Upper lobe of left lung (tissue), 6 donors: ENCODE measurements at regions not wholly inside any gene's neighbourhood (a gene's known extent, or its start where the extent isn't known, plus 50 kb on each side); places are given as distances from the start of the nearest gene placed in this dataset.

Experiments
- ATAC-seq, 2 donors: fragments of 200-7000 bp; cut with Tn5 transposase; one replicate each; pipeline ENCODE4 v1.9.1; 2022; ENCODE audit warnings: mild to moderate bottlenecking in 2 of 2, moderate library complexity in 2 of 2; ENCODE audit not compliant: low FRiP score in 2 of 2
- DNase-seq, 2 donors: peaks; one replicate each; pipeline ENCODE4 v3.0.0-alpha.2; 2019 to 2020
- H3K27ac ChIP-seq, 4 donors: fragments of 200-600 bp; sonication (generic); one replicate each; pipeline ENCODE4 v1.5.1; 2016 to 2019
- H3K27me3 ChIP-seq, 4 donors: fragments of 200-600 bp; sonication (generic); one replicate each; pipeline ENCODE4 v1.5.1; 2017 to 2019
- H3K36me3 ChIP-seq, 4 donors: fragments of 200-600 bp; sonication (generic); one replicate each; pipeline ENCODE4 v1.5.1; 2016 to 2019
- H3K4me1 ChIP-seq, 4 donors: fragments of 200-600 bp; sonication (generic); one replicate each; pipeline ENCODE4 v1.5.1; 2018 to 2019
- H3K4me3 ChIP-seq, 4 donors: fragments of 200-600 bp; sonication (generic); one replicate each; pipeline ENCODE4 v1.5.1; 2017 to 2019; ENCODE audit warnings: mild to moderate bottlenecking in 2 of 4, moderate library complexity in 1 of 4
- H3K9me3 ChIP-seq, 4 donors: fragments of 200-600 bp; sonication (generic); one replicate each; pipeline ENCODE4 v1.5.1; 2018 to 2019
- CTCF ChIP-seq, 6 experiments: fragments of 450-650 bp in 4 of 6; fragments of 200-600 bp in 2 of 6; sonication (generic) in 2 of 6; IDR thresholded peaks; one replicate each; pipeline ENCODE4 v1.5.1; 2016 to 2019; ENCODE audit warnings: antibody characterized with exemption in 6 of 6
- EP300 ChIP-seq, 4 donors: sonication (generic); formaldehyde crosslinking; IDR thresholded peaks; one replicate each; pipeline ENCODE4 v1.5.1; 2017; ENCODE audit warnings: antibody characterized with exemption in 4 of 4, control low read depth in 2 of 4
- POLR2A ChIP-seq, 4 donors: fragments of 450-650 bp; IDR thresholded peaks; one replicate each; pipeline ENCODE4 v1.5.1; 2016 to 2017; ENCODE audit warnings: antibody characterized with exemption in 4 of 4, mild to moderate bottlenecking in 2 of 4
- POLR2AphosphoS5 ChIP-seq, 2 donors: sonication (generic); formaldehyde crosslinking; IDR thresholded peaks; one replicate each; pipeline ENCODE4 v1.5.1; 2017; ENCODE audit warnings: antibody characterized with exemption in 2 of 2
- WGBS, 2 donors: methylation state at CpG; one replicate each; pipeline ENCODE4 v1.1.5; 2017 to 2018; 5-methylcytosine and 5-hydroxymethylcytosine counted together
- donor health status: DM: no; HTN: no; CAD: no; lungs with moderate emphysema.
- donor health status: DM: no; HTN: yes; CAD: no; lungs with severe emphysema.

DNA sequence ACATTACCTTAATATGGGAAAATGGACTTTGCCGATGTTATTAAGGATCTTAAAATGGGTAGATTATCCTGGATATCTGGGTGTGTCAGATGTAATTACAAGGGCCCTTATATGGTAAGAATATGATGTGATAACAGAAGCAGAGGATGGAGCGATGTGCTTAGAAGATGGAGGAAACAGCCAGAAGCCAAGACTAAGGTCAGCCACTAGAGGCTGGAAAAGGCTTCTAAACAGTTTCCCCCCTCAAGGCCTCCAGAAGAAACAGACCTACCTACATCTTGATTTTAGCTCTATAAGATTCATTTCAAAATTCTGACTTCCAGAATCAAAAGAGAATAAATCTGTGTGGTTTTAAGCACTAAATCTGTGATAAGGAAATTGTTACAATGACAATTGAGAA lies 131.9 kb downstream of the CAAP1 start:
- DNase-seq (no peak), ATAC-seq (no peak)
- no peak overlapping the region for H3K4me3 ChIP-seq
- no peaks in the 10 kb centered on the region for H3K36me3 ChIP-seq
- H3K9me3 ChIP-seq, result no peaks in the 10 kb centered on the region
- H3K27me3 ChIP-seq, result no peaks in the 10 kb centered on the region
- WGBS, 2 donors, result 91 to 98% methylated on average over 2 of the region's 2 CpGs
- H3K4me1 ChIP-seq, result no peaks in the 10 kb centered on the region
- no peak overlapping the region for H3K27ac ChIP-seq
- TF ChIP-seq CTCF (IDR thresholded peaks at IDR 0.05) (no peak), POLR2A (IDR thresholded peaks at IDR 0.05) (no peak), EP300 (IDR thresholded peaks at IDR 0.05) (no peak), POLR2AphosphoS5 (IDR thresholded peaks at IDR 0.05) (no peak)

GRCh38 chr9:26758655-26759054 lies 133.9 kb downstream of the CAAP1 start:
- no peaks in the 10 kb centered on the region for H3K4me1 ChIP-seq
- no peaks in the 10 kb centered on the region for H3K36me3 ChIP-seq
- WGBS, 2 donors, result 53 to 69% methylated on average over 6 of the region's 6 CpGs
- H3K9me3 ChIP-seq, result no peaks in the 10 kb centered on the region
- H3K27ac ChIP-seq, result no peak overlapping the region
- ATAC-seq, result no peak
- H3K4me3 ChIP-seq, result no peak overlapping the region
- DNase-seq, result no peak
- H3K27me3 ChIP-seq, result no peaks in the 10 kb centered on the region
- no peak for TF ChIP-seq POLR2AphosphoS5 (IDR thresholded peaks at IDR 0.05)
- TF ChIP-seq CTCF (IDR thresholded peaks at IDR 0.05), result no peak
- TF ChIP-seq POLR2A (IDR thresholded peaks at IDR 0.05), result no peak
- no peak for TF ChIP-seq EP300 (IDR thresholded peaks at IDR 0.05)

DNA sequence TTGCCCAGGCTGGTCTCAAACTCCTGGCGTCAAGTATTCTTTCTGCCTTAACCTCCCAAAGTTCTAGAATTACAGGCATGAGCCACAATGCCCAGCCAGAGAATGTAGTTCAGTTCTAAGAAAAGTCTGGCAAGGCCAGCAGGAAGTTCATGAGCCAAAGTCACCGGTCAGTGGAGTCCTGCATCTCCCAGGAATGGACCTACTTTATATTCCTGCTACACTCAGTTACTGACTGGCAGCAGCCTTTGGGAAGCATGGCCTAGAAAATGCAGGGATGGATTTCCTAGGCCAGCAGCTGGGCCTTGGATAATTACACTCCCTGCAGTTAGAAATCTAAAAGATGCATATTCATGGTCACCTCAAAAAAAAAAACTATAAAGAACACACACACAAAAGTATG lies 135.7 kb downstream of the CAAP1 start:
- Histone ChIP-seq H3K4me3 (no peak overlapping the region), H3K27ac (no peak overlapping the region), H3K9me3 (no peaks in the 10 kb centered on the region), H3K4me1 (no peaks in the 10 kb centered on the region), H3K36me3 (no peaks in the 10 kb centered on the region), H3K27me3 (no peaks in the 10 kb centered on the region)
- no peak for ATAC-seq
- TF ChIP-seq POLR2AphosphoS5 (IDR thresholded peaks at IDR 0.05), result no peak
- TF ChIP-seq EP300 (IDR thresholded peaks at IDR 0.05), result no peak
- TF ChIP-seq CTCF (IDR thresholded peaks at IDR 0.05), result no peak
- TF ChIP-seq POLR2A (IDR thresholded peaks at IDR 0.05), result no peak
- DNase-seq, result no peak
- 92 to 95% methylated on average over 2 of the region's 2 CpGs for WGBS, 2 donors

DNA sequence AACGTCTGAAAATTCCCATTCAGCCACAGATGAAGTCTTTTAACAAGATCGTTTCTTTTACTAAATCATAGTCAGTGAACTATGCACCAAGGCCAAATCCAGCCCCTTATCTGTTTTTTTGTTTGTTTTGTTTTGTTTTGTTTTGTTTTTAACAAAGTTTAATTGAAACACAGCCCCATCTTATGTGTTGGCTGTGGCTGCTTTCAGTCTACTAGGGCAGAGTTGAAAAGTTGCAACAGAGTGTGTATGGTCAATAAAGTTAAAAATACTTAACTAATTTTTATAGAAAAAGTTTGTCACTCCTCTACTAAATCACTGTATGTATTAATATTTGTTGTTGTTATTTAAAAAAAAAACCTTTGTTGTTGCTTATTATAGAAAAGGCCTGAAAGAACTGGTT lies 137.1 kb downstream of the CAAP1 start:
- Histone ChIP-seq H3K9me3 (no peaks in the 10 kb centered on the region), H3K4me3 (no peak overlapping the region), H3K27me3 (no peaks in the 10 kb centered on the region), H3K36me3 (no peaks in the 10 kb centered on the region), H3K27ac (no peak overlapping the region), H3K4me1 (no peaks in the 10 kb centered on the region)
- DNase-seq (no peak), ATAC-seq (no peak)
- WGBS, 2 donors, result 50 to 62% methylated on average over 2 of the region's 2 CpGs
- TF ChIP-seq POLR2A (IDR thresholded peaks at IDR 0.05) (no peak), POLR2AphosphoS5 (IDR thresholded peaks at IDR 0.05) (no peak), CTCF (IDR thresholded peaks at IDR 0.05) (no peak), EP300 (IDR thresholded peaks at IDR 0.05) (no peak)

DNA sequence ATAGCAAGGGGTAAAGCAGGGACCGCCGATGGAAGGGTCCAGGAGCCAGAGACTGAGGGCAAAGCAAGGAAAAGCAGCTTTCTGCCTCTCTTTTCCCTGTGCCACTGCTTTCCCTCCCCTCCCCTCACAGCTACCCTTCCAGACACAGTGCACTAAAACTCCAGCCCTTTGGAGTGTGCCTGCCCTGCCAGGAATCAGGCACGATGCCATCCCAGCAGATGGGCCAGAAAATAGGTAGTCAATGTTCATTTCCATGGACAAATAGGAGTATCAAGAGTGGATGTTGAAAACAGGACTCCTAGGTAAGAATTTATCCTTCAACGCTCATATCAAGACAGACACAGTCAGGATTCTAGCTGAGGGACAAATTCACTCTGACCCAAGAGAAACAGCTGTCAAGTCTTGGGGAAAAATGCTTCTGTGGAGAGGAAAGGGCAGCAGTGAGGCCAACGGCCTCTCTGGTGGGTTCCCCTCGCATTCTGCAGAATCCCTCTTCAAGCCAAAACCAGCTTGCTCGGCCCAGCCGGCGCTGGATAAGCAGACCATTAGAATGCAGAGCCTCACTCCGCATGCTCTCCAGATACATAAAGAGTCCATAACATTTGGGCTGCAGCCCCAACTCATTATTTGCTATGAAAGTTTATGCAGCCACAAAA lies 138.0 kb downstream of the CAAP1 start:
- TF ChIP-seq EP300 (IDR thresholded peaks at IDR 0.05) (no peak), POLR2A (IDR thresholded peaks at IDR 0.05) (no peak), POLR2AphosphoS5 (IDR thresholded peaks at IDR 0.05) (no peak), CTCF (IDR thresholded peaks at IDR 0.05) (no peak)
- 82 to 88% methylated on average over 10 of the region's 10 CpGs for WGBS, 2 donors
- ATAC-seq, result no peak

More for the DNA sequence above, 138.0 kb downstream of the CAAP1 start:
- Histone ChIP-seq H3K27ac (no peak overlapping the region), H3K4me1 (no peaks in the 10 kb centered on the region), H3K27me3 (no peaks in the 10 kb centered on the region), H3K36me3 (no peaks in the 10 kb centered on the region), H3K9me3 (no peaks in the 10 kb centered on the region), H3K4me3 (no peak overlapping the region)
- no peak for DNase-seq
